ENCODE measurements at regions not wholly inside any gene's neighbourhood (a gene's known extent, or its start where the extent isn't known, plus 50 kb on each side); places are given as distances from the start of the nearest gene placed in this dataset.

GRCh38 chr13:83485101-83485500 is 397.2 kb downstream of the SLITRK1 start (continued):
- TF ChIP-seq FOS (IDR thresholded peaks at IDR 0.05; ENCODE audit: borderline replicate concordance, extremely low read depth, insufficient read length) (no peak), PAX8 (IDR thresholded peaks at IDR 0.05) (no peak), HDAC6 (IDR thresholded peaks at IDR 0.05; ENCODE audit: unreplicated experiment) (no peak), RCOR1 (conservative IDR thresholded peaks at IDR 0.05; ENCODE audit: low read depth, low read length) (no peak), JUNB (IDR thresholded peaks at IDR 0.05) (no peak), BCLAF1 (IDR thresholded peaks at IDR 0.05) (no peak), SREBF2 (IDR thresholded peaks at IDR 0.05; ENCODE audit: low read length) (no peak)

GRCh38 chr13:83471011-83471410 is 411.3 kb downstream of the SLITRK1 start:
- SMC1A ChIA-PET (ENCODE audit: uncharacterized antibody, unreplicated experiment) = no interaction called here
- Histone ChIP-seq H3K79me2 (ENCODE audit: control insufficient read depth, insufficient read depth, low read length) (no peaks in the 10 kb centered on the region), H3K27me3 (replicated peaks in 1 of 2; ENCODE audit: control insufficient read depth in 2 of 2, insufficient read depth in 2 of 2, low read length in 1 of 2) (no peaks in the 10 kb centered on the region), H3K9ac (ENCODE audit: control insufficient read depth, insufficient read depth, low read length) (no peak overlapping the region), H3K36me3 (ENCODE audit: control insufficient read depth in 2 of 2, insufficient read depth in 2 of 2, low read length in 1 of 2) (no peaks in the 10 kb centered on the region), H3K4me2 (ENCODE audit: control insufficient read depth, insufficient read depth) (no peak overlapping the region), H2AFZ (ENCODE audit: control insufficient read depth, low read depth, low read length) (no peak overlapping the region), H3K27ac (ENCODE audit: control insufficient read depth, insufficient read depth) (no peak overlapping the region), H3K4me3 (no peak overlapping the region), H4K20me1 (ENCODE audit: control insufficient read depth, insufficient read depth) (no peaks in the 10 kb centered on the region), H3K4me1 (ENCODE audit: control insufficient read depth, insufficient read depth, low read length) (no peaks in the 10 kb centered on the region), H3K9me3 (replicated peaks; ENCODE audit: control insufficient read depth, insufficient read depth, low read length) (no peaks in the 10 kb centered on the region)
- CTCF ChIA-PET = no interaction called here
- in situ Hi-C loops (cut with MboI) (no loop called here), intact Hi-C loops (cut with micrococcal nuclease; ENCODE audit: unreplicated experiment) (no loop called here)
- DNase-seq (ENCODE audit: low read depth, low spot score) (no peak), FAIRE-seq (no peak), ATAC-seq (no peak)
- RAD21 ChIA-PET (ENCODE audit: unreplicated experiment) = no interaction called here
- BruUV-seq (replicated peaks) = no TSS peak
- POLR2A ChIA-PET = no interaction called here
- TF ChIP-seq YY1 (IDR thresholded peaks at IDR 0.05; ENCODE audit: low read depth, low read length) = no peak
- TF ChIP-seq TCF7 (IDR thresholded peaks at IDR 0.05; ENCODE audit: borderline replicate concordance) = no peak
- TF ChIP-seq PML (IDR thresholded peaks at IDR 0.05; ENCODE audit: low read length) = no peak
- no peak for TF ChIP-seq RELA (IDR thresholded peaks at IDR 0.05; ENCODE audit: borderline replicate concordance, partially characterized antibody)
- 0% methylated on average over 1 of the region's 1 CpG for WGBS (ENCODE audit: insufficient coverage, insufficient replicate concordance, low lambda C conversion rate, missing lambda C conversion rate)

Data from GM12878 (cell line).